NCI-H748 treated with DMSO at 0.1 percent for 48 hours (cell line): ENCODE measurements at regions not wholly inside any gene's neighbourhood (a gene's known extent, or its start where the extent isn't known, plus 50 kb on each side); places are given as distances from the start of the nearest gene placed in this dataset.

ENCODE experiments used
- DNase-seq: peaks from one replicate; lab custom pipeline; 2025; lab: John Stamatoyannopoulos, UW

DNA sequence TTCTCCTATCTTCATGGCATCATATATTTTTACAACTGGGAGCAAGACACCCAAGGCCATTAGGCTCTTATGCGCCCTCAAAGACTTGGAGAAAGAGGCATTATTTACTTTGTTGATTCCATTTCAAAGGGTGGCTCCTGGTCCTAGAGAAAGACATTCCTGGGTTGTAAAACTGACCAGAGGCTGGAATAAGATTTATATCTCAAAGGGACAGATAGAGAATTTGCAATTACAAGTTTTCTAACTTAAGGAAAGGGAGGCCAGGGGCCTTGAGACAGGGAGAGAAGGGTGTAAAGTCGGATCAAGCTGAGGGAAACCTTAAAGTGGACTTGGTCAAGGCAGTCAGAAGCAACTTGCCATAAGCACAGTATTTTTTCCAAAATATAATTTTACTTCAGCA is 1086.0 kb downstream of the SORCS3 start:
- no peak for DNase-seq

DNA sequence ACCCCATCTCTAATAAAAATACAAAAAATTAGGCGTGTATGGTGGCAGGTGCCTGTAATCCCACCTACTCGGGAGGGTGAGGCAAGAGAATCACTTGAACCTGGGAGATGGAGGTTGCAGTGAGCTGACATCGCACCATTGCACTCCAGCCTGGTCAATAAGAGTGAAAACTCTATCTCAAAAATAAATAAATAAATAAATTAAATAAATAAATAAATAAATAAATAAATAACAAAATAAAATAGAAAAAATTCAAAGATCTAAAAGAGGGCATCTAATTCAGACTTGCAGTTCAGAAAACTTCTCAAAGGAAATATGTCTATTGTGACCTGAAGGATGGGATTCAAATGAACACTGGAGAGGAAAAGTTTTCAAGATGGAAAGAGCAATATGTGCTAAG is 1085.1 kb downstream of the SORCS3 start:
- no peak for DNase-seq

DNA sequence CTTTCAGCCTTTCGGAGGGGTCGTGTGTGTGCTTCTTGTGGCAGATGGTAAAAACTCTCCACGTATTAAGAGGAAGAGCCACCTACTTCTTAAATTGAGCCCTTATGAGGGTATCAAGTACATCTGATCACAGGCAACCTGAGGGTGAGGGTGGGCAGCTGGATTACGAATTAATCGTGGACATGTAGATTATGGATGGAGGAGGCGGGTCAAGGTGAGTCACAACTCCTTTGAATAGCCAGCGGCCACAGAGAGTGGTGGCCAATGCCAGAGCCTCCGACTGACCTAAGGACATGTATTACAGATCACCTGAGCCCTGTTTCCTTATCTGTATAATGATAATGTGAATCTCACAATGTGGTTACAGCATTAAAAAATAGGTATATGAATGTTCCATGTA is 1083.9 kb downstream of the SORCS3 start:
- DNase-seq, result no peak

DNA sequence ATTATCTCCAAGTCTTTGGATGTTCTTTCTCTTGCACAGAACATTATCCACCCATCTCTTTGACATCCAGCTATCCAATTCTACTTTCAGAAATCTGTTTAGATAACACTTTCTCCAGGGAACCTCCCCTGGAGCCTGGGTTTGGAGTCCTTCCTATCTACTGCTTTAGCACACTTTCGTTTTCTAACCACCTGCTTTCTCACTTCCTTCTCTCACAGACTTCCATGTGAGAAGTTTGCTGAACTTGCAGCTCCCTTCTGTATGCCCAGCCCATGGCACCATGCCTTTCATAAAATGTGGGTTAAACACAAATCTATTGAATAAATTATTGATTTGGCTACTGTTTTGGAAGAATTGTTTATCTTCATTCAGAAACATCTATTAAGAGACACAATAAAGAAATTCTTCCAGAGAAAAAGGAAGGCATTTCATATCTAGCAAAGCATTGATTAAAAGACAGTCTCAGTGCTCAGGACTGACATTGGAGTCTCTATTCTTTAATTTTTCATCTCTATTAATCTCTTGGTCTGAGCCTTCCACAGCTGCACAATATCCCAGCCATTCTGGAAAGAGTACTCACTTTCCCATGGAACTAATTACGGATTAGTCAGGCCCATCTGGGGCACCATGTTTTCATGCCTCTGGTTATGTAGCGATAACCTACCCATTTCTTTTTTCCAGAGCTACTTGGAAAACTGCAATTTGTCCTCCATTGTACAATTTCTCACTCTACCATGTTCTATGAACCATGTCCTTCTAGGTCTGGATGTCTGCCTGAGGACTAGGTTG is 1077.3 kb downstream of the SORCS3 start:
- no peak for DNase-seq

DNA sequence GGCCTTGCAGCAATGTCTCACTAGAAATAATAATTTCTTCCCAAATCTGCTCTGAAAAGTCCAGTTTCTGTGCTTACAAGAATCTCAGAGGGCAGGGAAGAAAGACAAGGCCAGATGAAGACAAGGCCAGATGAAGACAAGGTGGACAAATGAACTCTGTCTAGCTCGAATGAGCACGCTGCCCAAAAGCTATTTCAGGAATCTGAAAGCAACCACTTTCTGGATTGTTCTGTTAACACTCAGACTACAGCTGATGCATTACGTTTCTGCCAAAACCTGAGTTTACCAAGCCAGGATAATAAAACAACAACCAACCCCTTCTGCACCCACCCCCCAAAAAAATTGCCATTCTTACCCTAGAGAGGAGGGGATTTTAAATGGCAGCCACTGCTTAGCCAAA is 1073.6 kb downstream of the SORCS3 start:
- DNase-seq, result no peak

DNA sequence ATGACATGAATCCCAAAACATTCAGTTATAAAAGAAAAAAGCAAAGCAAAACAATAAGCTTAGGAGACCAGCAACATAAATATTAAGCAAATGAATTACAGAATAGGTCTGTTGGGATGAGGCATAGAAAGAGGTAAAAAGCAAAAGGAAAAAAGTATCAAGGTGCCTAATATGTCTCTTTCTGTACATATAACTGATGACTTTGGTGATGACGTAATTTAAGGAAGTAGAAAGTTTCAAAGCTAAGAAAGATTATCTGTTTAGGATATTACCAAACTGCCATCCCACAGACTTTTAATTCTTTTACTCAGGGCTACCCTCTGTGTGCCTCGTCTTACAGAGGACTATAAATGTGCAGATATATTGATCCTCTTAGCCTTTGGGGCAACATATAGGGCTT is 1066.5 kb downstream of the SORCS3 start:
- DNase-seq, result no peak

DNA sequence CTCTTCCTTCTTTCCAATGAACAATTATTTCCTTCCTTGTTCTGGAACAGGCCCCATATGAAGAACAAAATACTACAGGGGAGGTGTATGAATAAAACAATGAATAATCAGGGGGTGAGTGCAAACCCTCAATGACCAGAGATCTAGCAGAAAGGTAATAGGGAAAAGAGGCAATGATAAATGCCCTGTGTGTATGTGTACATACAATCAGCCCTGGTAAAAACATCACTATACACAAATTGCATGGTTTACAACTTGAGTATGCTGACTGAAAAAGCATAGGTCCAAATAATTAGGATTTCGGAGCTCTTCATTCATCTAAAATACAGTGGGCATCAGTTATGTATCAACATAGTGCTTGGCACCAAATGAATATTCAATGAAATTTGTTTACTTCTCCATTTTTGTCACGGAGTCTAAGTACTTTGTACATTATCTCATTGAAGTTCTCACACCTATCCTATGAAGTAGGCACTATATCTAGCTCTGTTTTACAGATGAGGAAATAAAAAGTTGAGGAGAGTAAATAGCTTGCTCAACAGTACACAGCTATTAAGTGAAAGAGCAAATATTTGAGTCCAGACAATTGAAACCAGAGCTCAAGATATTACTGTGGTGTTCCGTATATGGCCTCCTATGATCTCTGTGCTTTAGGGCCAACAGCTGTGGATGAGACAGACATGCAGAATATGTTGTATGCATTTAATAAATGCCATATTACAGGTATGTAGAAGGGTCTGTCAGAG is 1065.4 kb downstream of the SORCS3 start:
- peak; percentile 61 for DNase-seq

DNA sequence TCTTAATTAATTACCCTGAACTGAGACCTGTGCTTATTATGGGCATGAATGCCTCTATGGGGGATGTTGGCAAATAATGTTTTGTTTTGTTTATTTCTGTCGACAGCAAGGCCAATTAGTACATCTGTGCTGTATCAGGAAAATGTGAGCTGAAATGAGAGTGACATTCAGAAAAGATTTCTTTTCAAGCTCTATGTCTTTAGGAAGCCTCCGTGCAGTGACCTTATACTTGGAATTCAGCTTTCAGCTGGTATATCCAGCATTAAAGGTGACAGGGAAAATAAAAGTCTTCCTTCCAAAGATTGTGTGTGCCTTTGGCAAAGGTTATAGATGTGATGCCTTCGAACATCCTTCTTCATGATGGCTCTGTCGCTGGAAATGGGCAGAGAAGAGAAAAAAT is 1061.1 kb downstream of the SORCS3 start:
- peak; percentile 13 for DNase-seq

DNA sequence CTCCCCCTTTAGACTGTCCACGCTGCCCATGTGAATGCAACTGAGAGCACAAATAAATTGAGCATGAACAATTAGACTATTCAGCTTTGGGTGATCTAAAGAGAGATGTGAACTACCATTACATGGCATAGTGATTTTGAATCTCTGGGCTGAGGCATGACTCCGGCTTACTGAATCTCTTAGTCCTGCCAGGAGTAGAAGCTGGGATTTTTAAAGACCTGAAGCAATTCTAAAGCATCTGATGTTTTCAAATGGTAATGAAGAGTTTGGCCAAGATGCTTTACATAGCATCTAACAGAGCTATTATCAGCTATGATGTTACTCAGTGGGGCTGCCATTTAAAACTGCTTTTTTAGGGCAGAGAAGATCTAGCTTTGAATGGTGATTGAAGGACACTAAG is 1059.1 kb downstream of the SORCS3 start:
- no peak for DNase-seq

DNA sequence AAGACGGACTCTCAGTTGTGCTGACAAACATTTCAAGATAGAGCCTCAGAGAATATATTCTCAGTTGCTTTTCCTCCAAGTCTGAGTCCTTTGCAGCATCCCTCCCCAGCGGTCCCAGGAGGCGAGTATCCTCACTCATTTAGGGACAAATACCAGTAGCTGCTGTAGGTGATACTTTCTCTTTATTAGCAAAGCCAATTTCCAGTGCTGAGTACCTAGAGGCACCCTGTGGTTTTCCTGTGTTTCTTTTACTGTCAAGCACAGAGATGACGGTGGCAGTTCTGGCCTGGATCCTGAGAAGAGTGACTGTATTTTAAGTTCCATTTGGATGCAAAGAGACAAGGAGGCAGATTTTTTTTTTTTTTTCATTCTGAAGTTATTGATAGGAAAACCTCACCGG is 1058.4 kb downstream of the SORCS3 start:
- no peak for DNase-seq

DNA sequence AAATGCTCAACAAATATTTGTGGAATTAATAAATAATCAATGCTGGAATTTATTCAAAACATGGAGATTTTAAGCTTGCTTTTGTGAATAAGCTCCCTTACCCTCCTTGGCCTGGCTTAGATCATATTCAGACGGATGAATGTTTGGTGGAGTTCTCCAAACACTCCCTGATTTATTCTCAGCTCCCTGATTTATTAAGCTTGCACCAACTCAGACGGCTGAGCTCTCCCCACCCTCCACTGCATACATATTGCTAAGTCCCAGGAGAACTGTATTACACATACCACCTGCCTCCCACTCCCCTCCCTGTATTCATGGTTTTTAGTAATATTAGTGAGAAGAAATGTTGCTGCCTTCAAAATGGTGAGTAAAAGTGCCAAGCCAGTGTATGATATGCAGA is 1057.5 kb downstream of the SORCS3 start:
- DNase-seq, result no peak

DNA sequence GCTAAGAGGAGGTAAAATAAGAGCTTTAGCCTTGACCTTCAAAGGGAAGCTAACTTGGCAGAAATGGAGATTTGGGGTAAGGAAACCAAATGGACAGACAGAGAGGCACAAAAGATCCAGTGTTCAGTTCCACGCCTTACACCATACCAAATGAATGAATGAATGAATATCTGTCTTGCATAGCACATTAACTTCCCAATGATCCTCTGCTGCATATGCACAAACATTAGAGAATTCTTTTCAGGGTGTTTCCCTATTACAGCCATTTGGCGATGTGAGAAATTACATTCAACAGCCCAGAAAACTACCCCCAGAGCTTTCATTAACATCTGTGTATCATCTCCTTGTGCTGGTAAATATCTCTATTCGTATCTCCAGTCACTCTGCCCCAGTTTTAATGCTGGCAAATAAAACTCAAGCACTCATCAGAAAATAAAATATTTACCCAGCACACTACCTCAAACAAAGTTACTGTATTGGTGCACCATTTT is 1056.2 kb downstream of the SORCS3 start:
- no peak for DNase-seq

DNA sequence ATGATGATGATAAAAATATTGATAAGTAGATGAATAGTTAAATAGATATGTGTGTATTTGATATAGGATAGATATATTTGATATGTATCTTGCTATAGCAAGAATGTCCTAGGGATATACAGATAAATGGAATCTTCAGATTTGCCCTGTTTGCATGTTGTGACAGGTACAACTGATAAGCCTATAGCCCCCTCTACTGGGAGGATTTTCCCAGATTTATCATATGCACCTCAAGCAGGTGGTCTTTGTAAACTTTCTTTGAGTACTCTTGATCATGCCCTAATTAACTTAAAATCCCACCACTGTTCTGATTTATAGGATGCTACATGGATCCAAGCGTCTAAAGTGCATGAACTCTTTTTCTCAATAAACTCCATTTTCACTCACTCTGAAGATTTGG is 1050.7 kb downstream of the SORCS3 start:
- DNase-seq, result peak; percentile 11

DNA sequence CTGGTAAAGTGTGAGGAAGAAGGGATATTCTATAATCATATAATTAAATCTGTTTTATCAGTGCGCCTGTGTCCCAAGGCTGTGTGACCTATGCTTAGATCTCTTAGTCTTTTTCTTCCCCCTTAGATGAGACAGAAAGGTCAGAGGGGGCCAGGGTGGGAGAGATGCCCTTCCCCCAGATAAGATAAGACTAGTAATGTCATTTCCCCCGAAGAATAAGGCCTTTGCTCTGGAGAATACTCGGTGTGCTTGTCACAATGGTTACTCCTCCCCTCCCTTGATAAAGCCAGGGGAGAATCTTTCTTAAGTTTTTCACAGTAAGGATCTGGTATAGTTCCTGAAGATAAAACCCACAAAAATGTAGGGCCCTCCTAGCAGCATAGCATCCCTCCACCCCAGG is 1041.8 kb downstream of the SORCS3 start:
- DNase-seq, result no peak

DNA sequence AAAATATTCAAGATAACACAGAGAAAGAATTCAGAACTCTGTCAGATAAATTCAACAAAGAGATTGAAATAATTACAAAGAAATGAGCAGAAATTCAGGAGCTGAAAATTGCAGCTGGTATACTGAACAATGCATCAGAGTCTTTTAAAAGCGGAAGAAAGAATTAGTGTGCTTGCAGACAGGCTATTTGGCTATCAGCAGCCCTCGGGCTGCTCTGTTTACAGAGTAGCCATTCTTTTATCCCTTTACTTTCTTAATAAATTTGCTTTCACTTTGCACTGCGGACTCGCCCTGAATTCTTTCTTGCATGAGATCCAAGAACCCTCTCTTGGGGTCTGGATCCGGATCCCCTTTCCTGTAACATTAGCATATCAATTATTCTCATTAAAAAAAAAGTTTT is 1040.0 kb downstream of the SORCS3 start:
- no peak for DNase-seq

DNA sequence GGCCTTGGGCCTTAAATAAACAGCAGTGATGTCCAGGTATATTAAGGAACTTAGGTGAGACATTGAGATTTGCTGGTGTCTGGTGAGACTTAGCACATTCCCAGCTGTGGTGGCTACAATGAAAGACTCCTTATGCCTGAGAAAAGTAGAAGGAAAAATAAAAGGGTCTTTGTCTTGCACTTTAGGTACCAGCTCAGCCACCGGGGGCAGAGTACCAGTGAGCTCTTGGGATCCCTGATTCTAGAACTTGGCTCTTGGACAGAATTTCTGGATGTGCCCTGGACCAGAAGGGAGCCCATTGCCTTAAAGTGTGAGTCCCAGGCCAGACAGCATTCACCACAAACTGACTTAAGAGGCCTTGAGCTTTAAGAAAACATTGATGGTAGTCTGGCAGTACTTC is 1038.7 kb downstream of the SORCS3 start:
- DNase-seq, result no peak

DNA sequence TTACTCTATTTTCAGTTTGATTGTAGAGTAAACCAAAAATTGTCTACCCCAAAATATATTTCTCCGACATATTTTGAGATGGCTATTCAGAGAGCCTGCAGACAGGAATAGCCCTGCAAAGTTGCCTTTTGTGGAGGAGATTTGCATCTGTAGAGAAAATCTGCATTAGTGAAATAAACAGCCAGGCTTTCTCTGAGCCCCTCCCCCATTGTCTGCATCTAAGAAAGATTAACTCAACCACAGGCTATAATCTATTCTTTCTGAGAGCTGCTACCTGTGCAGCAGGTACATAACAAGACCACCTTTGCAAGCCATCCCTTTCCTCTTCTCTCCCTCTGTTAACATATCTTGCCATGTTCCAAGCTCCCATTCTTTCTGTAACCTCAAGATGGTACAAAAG is 1034.2 kb downstream of the SORCS3 start:
- DNase-seq, result no peak

DNA sequence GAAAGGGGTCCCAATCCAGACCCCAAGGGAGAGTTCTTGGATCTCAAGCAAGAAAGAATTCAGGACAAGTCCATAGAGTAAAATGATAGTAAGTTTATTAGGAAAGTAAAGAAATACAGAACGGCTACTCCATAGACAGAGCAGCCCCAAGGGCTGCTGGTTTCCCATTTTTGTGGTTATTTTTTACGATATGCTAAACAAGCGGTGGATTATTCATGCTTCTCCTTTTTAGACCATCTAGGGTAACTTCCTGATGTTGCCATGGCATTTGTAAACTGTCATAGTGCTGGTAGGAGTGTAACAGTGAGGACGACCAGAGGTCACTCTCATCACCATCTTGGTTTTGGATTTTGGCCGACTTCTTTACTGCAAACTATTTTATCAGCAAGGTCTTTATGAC is 1033.4 kb downstream of the SORCS3 start:
- no peak for DNase-seq

DNA sequence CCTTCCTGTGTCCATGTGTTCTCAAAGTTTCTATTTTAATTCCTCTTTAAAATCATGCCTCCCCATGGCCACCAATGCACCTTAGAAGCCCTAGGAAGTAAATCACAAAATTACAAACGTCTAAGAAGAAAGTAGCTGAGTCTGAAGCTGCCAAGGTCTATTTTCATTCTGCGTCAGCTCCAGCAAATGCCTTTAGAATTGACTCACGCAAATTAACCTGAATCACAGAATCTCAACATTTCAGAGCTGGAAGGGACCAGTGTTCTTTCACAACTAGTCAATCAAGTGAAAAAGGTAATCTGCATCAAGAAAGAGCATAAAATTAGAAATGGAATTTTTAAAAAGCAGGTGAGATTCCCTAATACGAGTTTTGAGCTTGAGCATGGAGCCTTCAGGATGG is 1017.6 kb downstream of the SORCS3 start:
- no peak for DNase-seq

DNA sequence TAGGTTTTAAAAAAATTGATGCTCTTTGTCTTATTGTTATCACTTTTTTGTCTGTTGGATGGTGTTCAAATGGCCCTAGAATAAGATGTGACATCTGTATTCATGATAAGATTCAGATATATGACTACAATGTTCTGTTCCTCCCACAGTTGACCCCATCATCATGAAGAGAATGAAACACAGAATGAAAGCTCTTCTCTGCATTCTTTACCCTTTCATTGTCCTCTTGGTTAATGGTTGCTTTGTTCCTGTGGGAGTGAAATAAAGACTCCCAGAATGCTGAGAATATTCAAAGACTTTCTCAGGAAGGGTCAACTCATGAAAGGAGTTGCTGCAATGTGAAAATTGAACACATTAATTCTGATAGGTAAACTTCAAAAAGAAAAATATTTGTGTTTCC is 1015.8 kb downstream of the SORCS3 start:
- DNase-seq, result no peak

DNA sequence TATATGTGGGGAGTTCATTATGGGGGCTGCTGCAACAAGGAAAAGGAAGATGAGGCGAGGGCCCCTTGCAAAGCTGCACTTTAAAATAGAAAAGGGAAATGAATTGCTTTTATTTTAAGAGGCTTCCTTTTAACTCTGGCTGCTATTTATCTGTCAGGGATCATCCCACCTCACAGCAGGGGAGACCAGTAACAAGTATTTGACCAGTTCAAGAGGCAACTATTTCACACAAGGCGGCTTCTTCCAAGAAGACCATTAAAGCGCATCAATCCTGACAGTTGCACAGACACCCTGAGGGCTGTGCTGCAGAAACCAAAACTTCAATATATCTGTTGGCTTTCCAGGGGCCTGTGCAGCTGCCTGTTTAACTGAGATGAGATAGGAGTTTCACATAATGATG is 1009.2 kb downstream of the SORCS3 start:
- no peak for DNase-seq

DNA sequence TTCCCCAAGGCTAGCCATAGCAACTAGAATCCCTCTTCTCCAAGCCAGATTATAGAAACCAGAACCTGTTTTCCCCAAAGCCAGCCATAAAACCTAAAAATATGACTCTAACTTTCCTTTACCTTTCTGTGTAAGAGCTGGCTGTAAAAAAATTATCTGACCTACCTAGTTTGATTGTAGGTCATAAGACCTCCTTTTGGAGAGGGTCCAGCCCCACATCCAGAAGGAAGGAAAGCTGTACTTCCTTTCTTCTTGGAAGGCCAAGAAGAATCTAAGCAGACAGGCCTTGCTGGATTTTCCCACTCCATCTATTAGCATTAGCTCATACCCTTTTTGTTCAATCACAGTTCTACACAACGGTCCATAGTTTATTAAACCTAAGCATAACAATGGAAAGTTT is 1006.3 kb downstream of the SORCS3 start:
- DNase-seq, result no peak

DNA sequence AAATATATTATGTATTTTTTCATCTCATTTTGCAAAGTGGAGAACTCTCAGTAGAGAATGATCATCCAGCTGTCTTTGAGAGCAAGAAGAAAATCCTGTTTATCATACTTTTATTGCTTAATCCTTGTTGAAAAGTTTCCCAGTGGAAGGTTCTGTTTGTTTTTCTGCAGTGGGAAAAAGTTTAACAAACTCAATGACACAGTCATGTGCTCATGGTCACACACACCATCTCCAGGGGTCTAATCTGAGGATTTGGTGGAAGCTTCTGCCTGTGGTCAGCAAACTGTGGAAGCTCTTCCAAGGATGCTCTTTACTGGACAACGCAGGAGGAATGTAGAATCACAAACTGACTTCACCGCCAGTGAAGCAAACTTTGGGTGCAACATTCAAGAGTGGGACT is 1003.9 kb downstream of the SORCS3 start:
- DNase-seq, result no peak

DNA sequence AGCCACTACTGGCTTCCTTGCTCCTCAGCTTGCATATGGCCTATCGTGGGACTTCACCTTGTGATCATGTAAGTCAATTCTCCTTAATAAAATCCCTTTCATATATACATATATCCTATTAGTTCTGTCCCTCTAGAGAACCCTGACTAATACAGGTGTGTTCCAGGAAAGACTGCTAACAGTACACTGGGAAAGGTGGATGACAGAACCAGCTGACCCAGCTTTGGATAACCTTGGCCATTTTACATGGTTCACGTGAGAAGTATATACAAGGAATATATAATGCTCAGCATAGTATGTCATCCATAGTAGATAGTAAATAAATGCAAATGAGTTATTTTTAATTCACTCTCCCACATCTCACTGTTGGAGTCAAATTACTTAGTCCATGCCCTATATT is 1003.5 kb downstream of the SORCS3 start:
- no peak for DNase-seq
